HG03575 (cell line): ENCODE measurements at regions not wholly inside any gene's neighbourhood (a gene's known extent, or its start where the extent isn't known, plus 50 kb on each side); places are given as distances from the start of the nearest gene placed in this dataset.
"Not testable (repeated sequence)": the region's sequence is repeated elsewhere in the genome, so short reads cannot be mapped to it uniquely, and the experiment has no call there.

Experiments used
- ATAC-seq: cut with Tn5 transposase; IDR thresholded peaks from one replicate; pipeline ENCODE4 v1.9.1; 2021; ENCODE audit not compliant: unreplicated experiment, insufficient number of reproducible peaks, low FRiP score; ENCODE audit errors: extremely low read depth

- ATAC-seq: not testable (repeated sequence)
Measured at GRCh38 chr17:20815410-20815809, 227.4 kb downstream of the USP22 start.

- no peak for ATAC-seq
Measured at GRCh38 chr17:20823905-20824304, 218.9 kb downstream of the USP22 start.

DNA sequence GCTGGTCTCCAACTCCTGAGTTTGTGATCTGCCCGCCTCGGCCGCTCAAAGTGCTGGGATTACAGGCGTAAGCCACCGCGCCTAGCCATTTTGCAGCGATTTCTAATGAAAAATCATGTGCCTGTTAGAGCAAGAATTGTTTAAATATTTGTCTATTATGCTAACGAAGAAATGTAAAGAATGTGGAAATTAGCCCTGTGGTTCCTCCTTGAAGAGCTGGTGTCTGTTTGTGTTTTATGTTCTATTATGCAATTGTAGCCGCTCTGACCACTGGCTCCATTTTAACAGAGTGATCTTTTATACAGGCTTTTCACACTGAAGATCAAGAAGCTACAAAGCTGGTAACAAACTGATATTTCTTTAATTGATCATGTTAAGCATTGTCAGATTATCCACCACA lies 217.3 kb downstream of the USP22 start:
- ATAC-seq: no peak

GRCh38 chr17:20840453-20840852 lies 202.4 kb downstream of the USP22 start:
- ATAC-seq: not testable (repeated sequence)

DNA sequence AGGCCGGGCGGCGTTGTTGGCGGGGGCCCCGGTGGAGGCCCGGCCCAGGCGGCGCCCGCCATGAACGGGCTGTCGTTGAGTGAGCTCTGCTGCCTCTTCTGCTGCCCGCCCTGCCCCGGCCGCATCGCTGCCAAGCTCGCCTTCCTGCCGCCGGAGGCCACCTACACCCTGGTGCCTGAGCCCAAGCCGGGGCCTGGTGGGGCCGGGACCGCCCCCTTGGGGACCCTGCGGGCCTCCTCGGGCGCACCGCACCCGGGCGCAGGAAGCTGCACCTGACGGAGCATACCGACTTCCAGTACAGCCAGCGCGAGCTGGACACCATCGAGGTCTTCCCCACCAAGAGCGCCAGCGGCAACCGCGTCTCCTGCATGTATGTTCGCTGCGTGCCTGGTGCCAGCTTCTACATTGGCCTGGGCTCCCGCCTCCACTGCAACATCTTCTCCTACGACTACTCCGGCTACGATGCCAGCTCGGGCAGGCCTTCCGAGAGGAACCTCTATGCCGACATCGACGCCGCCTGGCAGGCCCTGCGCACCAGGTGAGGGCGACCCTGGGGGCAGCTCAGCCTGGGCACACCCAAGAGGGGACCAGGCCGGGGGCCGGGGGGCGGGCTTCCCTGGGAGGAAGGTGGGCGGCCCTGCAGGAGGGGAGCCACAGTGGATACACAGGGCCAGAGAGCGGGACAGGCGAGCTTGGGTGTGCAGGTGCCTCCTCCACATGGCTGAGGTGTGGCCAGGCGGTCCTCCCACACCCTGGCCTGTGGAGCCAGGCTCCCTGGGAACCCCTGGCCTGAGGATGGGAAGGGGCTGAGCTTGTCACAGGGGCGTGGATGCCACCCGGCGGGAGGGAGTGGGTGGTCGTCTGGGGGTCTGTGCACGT lies 201.6 kb downstream of the USP22 start:
- not testable (repeated sequence) for ATAC-seq

- not testable (repeated sequence) for ATAC-seq
Measured at GRCh38 chr17:20842012-20842411, 200.8 kb downstream of the USP22 start.

- ATAC-seq: not testable (repeated sequence)
Measured at GRCh38 chr17:20843261-20843660, 199.6 kb downstream of the USP22 start.

DNA sequence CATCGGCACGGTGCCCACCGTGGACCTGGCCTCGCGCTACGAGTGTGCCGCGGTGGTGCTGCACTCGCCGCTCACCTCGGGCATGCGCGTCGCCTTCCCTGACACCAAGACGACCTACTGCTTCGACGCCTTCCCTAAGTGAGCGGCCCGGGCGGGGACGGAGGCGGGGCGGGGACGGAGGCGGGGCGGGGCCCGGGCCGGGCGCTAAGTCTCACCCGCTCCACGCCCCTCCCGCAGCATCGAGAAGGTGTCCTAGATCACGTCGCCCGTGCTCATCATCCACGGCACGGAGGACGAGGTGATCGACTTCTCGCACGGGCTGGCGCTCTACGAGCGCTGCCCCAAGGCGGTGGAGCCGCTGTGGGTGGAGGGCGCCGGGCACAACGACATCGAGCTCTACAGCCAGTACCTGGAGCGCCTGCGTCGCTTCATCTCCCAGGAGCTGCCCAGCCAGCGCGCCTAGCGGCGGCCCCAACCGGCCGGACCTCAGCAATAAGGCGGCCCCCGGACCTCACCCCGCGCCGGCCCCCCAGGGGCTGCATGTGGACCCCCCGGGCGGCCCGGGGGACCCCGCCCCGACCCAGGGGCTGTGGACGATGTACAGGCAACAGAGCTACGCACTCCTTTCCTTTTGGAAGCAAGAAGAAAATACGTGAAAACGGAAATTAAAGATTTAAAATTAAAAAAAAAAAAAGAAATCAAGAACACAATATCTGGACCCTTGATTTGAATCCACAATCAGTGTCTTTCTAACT lies 198.8 kb downstream of the USP22 start:
- not testable (repeated sequence) for ATAC-seq

GRCh38 chr17:20848869-20849443 lies 193.9 kb downstream of the USP22 start:
- not testable (repeated sequence) for ATAC-seq

GRCh38 chr17:20851591-20852238 lies 191.1 kb downstream of the USP22 start:
- ATAC-seq: not testable (repeated sequence)

GRCh38 chr17:20852239-20852989 lies 190.4 kb downstream of the USP22 start:
- ATAC-seq: no peak

GRCh38 chr17:20852990-20853370 lies 189.8 kb downstream of the USP22 start:
- ATAC-seq: no peak

GRCh38 chr17:20855910-20856470 lies 186.8 kb downstream of the USP22 start:
- not testable (repeated sequence) for ATAC-seq

DNA sequence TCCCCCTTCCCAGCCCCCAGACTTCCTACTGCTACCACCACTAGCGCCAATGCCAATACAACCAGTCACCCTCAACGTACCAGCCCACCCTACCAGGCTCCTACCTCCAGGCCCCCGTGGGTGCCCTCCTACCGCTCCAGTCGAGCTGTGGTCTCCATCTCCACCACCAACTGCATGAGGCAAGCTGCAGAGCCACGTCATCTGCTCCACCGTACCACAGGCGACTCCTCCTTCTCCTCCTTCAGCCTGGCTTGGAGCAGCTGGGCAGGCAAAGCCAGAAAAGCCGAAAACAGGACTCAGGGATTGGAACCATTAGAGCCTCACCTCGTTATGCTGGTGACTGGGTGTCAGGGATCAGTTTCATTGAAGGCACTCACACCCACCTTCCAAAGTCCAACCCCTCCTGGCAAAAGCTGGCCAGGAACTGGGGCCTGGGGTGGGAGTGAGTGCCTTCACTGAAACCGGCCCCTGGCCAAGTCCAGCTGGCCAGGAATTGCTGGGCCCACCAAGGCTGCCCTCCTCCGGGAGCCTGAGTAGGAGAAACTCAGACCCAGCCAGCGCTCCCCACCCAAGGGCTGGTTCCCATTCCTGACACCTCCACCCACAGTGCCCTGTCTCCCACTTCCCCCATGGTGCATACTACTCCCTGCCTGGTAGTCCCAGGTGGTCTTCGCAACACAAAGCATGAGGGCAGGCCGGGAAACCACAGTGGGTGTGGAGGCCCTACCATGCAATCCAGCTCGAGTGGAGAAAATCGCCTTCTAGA lies 176.2 kb downstream of the USP22 start:
- ATAC-seq: not testable (repeated sequence)

DNA sequence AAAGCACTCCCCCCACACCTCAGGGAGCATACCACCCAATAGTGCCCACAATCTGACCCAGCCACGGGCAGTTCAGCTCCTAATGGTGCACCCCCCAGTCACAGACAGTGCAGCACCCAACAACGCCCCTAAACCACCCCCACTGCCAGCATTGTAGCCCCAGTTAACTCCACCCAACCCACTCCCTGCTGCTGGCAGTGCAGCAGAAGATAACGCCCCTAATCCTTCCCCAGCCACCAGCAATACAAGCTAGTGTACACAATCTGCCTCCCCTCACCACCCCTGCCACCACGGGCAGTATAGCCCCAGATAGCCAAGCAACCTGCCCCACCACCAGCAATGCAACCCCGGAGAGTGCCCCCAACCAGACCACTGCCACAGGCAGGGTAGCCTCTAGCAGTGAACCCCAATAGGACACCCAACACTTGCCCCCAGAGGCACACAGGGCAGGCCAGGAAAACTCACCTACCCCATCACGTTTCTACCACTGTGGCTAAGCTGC lies 175.3 kb downstream of the USP22 start:
- not testable (repeated sequence) for ATAC-seq

DNA sequence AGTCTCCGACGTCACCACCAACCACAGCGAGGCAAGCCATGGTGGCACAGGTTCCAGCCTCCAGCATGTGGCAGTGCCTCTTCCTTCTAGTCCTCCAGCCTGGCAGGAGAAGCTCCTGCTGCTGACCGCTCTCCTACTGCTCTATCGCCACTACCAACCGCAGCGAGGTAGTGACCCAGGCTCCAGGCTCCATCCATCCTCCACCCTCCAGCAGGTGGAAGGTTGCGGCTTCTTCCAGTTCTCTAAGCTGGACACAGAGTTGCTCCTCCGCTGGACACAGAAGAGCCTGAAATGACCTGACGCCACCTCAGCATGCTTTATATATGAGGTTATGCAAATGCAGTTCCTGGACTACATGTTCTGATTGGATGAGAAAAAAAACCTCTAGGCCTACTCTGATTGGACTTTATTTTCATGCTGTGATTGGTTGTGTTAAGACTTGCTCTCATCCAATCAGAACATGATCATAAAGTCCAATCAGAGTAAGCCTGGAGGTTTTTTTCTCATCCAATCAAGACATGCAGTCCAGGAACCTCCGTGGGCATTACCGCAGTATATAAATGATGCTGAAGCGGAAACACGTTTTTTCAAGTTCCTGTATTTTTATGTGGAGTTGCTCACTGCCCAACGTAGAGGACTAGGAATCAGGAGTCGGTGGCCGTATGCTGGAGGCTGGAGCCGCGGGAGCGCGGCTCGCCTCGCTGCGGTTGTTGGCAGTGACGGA lies 174.7 kb downstream of the USP22 start:
- not testable (repeated sequence) for ATAC-seq

GRCh38 chr17:20868662-20869007 lies 174.2 kb downstream of the USP22 start:
- ATAC-seq: not testable (repeated sequence)
